ENCODE measurements at regions not wholly inside any gene's neighbourhood (a gene's known extent, or its start where the extent isn't known, plus 50 kb on each side); places are given as distances from the start of the nearest gene placed in this dataset.
"Not testable (repeated sequence)": the region's sequence is repeated elsewhere in the genome, so short reads cannot be mapped to it uniquely, and the experiment has no call there.

DNA sequence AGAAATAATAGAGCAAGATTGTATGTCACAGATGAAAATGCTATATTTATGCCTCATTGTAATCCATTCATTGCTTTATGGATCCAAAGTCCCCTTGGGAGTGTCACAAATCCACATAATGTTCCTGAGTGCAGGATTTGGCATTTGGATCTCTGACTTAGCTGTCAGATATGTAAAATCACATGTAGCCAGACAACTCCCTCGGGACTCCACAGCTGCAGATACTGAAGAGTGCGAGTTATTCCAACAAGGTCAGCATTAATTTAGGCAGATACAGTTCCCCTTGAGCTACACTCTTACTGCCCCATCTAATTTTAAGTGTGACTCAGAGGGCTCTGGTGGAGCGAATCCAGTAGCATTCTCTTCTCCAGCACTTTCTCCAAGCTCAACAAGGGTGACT, 433.2 kb downstream of the CD83 start:
- peak; percentile 82 for DNase-seq (ENCODE audit: low read depth)
- no peak overlapping the region for H3K4me3 ChIP-seq (ENCODE audit: control insufficient read depth, low read depth, low read length)
- TF ChIP-seq, protein P1, sequence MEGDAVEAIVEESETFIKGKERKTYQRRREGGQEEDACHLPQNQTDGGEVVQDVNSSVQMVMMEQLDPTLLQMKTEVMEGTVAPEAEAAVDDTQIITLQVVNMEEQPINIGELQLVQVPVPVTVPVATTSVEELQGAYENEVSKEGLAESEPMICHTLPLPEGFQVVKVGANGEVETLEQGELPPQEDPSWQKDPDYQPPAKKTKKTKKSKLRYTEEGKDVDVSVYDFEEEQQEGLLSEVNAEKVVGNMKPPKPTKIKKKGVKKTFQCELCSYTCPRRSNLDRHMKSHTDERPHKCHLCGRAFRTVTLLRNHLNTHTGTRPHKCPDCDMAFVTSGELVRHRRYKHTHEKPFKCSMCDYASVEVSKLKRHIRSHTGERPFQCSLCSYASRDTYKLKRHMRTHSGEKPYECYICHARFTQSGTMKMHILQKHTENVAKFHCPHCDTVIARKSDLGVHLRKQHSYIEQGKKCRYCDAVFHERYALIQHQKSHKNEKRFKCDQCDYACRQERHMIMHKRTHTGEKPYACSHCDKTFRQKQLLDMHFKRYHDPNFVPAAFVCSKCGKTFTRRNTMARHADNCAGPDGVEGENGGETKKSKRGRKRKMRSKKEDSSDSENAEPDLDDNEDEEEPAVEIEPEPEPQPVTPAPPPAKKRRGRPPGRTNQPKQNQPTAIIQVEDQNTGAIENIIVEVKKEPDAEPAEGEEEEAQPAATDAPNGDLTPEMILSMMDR (conservative IDR thresholded peaks at IDR 0.05; ENCODE audit: control insufficient read depth, insufficient read depth, low read depth, low read length): no peak

DNA sequence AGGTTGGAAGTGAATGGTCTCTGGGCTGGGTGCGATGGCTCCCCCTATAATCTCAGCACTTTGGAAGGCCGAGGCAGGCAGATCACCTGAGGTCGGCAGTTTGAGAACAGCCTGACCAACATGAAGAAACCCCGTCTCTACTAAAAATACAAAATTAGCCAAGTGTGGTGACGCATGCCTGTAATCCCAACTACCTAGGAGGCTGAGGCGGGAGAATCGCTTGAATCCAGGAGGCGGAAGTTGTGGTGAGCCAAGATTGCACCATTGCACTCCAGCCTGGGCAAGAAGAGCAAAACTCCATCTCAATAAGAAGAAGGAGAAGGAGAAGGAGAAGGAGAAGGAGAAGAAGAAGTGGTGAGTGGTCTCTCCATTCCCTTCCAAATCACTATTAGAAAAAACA, 434.0 kb downstream of the CD83 start:
- H3K4me3 ChIP-seq (ENCODE audit: control insufficient read depth, low read depth, low read length); DNase-seq (ENCODE audit: low read depth): not testable (repeated sequence)

DNA sequence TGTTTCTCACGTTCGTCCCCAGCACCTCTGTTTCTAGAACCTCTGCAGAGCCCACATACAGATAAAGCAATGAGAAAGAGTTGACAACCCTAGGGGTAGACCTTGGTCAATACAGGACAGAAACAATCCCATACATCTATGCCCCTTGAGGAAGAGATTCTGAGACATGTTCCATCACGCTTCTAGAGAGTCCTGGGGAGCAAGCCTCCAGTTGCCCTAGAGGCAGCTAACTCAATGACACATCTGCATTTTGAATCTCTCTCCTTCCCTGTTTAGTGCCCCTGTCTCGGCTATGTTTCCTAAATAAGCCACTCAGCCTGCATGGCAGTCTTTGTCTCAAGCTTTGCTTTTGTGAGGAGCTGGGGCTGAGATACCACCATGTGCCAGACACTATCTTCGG, 435.3 kb downstream of the CD83 start:
- TF ChIP-seq, protein P1 (conservative IDR thresholded peaks at IDR 0.05; ENCODE audit: control insufficient read depth, insufficient read depth, low read depth, low read length): no peak
- no peak overlapping the region for H3K4me3 ChIP-seq (ENCODE audit: control insufficient read depth, low read depth, low read length)
- DNase-seq (ENCODE audit: low read depth): no peak

DNA sequence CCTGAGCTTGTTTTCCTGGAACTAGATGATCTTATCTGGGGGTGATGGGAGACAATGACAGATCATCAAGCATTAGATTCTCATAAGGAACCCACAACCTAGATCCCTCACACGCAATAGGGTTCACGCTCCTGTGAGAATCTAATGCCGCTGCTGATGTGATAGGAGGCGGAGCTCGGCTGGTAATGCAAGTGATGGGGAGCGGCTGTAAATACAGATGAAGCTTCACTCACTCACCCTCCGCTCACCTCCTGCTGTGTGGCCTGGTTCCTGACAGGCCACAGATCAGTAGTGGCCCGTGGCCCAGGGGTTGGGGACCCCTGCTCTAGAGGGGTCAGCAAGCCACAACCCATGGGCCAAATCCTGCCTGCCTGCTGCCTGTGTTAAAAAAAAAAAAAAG, 435.9 kb downstream of the CD83 start:
- TF ChIP-seq, protein P1 (conservative IDR thresholded peaks at IDR 0.05; ENCODE audit: control insufficient read depth, insufficient read depth, low read depth, low read length): no peak
- DNase-seq (ENCODE audit: low read depth): no peak
- no peak overlapping the region for H3K4me3 ChIP-seq (ENCODE audit: control insufficient read depth, low read depth, low read length)

DNA sequence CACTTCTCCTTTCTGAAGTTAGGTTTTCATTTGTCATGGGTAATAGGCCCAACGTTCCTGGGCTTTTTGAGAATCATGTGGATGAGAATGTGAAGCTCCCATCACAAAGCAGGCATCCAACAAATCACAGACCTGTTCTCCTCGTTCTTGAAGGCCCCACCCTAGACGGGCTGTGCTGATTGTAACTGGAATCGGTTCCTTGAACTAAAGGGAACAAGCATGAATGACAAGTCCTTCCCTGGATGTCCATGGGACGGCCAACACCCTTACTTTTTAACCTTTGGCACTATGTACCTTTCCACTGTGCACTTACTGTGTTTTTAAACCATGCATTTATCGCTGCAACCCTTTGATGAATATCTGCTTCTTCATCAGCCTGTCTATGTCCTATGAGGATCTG, 438.2 kb downstream of the CD83 start:
- TF ChIP-seq, protein P1 (conservative IDR thresholded peaks at IDR 0.05; ENCODE audit: control insufficient read depth, insufficient read depth, low read depth, low read length): no peak
- no peak overlapping the region for H3K4me3 ChIP-seq (ENCODE audit: control insufficient read depth, low read depth, low read length)
- DNase-seq (ENCODE audit: low read depth): no peak

DNA sequence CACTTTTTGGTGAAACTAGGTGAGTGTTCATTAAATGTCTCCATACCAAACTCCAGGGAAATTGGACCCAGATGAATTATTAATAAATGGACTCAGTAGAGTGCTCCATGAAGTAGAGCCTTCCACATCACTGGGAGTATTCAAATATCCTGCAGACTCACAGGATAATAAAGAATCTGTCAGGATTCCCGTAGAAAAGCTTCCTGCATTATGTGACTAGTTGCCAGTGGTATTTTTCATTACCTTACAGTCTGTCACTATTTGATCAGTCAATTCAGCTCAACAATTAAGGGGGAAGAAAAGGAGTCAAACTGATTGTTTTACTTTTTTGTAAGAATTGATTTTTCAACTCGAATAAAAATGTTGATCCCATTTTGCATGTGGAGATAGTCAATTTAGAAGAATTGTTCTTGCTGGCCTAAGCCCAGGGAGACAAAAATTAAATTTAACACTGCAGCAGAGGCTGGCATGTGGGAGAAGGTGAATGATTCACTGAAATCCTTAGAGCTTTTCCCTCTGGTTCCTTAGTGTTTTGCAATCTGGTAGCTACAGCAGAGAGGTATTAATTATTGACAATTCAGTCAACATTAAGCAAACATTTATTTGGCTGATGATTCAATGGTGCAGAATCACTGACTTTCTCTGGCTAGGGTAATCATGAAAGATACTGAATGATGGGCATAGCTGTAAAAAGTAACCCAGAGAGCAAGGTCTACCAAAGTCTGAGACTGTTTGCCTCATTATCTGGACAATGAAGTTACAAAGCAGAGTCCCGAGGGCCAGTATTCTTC, 442.4 kb downstream of the CD83 start:
- DNase-seq (ENCODE audit: low read depth): peak; percentile 75
- H3K4me3 ChIP-seq (ENCODE audit: control insufficient read depth, low read depth, low read length): no peak overlapping the region
- TF ChIP-seq, protein P1 (conservative IDR thresholded peaks at IDR 0.05; ENCODE audit: control insufficient read depth, insufficient read depth, low read depth, low read length): no peak

DNA sequence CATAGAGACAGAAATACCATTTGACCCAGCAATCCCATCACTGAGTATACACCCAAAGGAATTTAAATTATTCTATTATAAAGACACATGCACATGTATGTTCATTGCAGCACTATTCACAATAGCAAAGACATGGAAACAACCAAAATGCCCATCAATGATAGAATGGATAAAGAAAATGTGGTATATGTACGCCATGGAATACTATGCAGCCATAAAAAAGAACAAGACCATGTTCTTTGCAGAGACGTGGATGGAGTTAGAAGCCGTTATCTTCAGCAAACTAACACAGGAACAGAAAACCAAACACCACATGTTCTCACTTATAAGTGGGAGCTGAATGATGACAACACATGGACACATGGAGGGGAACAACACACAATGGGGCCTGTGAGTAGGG, 444.0 kb downstream of the CD83 start:
- not testable (repeated sequence) for H3K4me3 ChIP-seq (ENCODE audit: control insufficient read depth, low read depth, low read length)

DNA sequence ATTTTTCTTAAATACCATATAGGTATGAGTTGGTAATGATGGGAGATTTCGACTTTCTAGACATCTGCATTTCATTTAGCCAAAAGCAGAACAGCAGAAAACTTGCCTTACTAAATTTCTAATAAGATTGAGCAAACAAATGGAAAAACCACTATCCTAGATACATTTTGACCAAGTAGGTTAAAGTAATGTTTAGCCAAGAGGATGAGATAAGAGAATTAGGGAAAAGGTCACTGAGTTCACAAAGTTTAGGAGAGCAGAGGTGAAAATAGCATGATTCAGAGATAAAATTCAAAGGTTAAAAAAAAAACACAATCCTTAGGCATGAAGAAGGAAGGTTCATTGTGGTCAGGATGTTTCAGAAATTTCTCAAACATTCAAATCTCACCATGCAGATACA, 450.3 kb downstream of the CD83 start:
- TF ChIP-seq, protein P1 (conservative IDR thresholded peaks at IDR 0.05; ENCODE audit: control insufficient read depth, insufficient read depth, low read depth, low read length): no peak
- no peak overlapping the region for H3K4me3 ChIP-seq (ENCODE audit: control insufficient read depth, low read depth, low read length)
- DNase-seq (ENCODE audit: low read depth): peak; percentile 4

More for the DNA sequence above, 444.0 kb downstream of the CD83 start:
- DNase-seq (ENCODE audit: low read depth): not testable (repeated sequence)

Data from fibroblast of mammary gland (primary cell).